SKM-1 treated with dmso at 0.1 percent for 144 hours (cell line): ENCODE measurements at regions not wholly inside any gene's neighbourhood (a gene's known extent, or its start where the extent isn't known, plus 50 kb on each side); places are given as distances from the start of the nearest gene placed in this dataset.

Experiments used
- DNase-seq: peaks from one replicate; lab custom pipeline; 2025; ENCODE audit not compliant: unreplicated experiment; lab: John Stamatoyannopoulos, UW

DNA sequence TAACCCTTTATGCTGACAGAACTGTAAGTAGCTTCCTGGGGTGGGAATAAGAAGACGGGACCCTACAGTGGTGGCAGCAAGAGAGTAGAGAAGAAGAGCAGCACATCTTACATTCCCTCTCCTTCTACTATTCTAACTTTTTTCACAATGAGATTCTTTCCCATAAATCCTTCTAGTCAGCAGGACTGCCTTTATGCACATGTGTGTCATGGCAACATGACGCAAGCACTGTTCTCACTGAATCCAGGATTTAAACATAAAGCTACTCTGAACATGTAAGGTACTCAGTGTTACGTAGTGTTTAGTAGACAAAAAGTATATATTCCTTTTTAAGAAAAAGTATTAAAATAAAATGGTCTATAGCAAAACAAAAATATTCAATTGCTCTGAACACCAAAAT is 309.7 kb upstream of the LYPLAL1 start:
- no peak for DNase-seq

DNA sequence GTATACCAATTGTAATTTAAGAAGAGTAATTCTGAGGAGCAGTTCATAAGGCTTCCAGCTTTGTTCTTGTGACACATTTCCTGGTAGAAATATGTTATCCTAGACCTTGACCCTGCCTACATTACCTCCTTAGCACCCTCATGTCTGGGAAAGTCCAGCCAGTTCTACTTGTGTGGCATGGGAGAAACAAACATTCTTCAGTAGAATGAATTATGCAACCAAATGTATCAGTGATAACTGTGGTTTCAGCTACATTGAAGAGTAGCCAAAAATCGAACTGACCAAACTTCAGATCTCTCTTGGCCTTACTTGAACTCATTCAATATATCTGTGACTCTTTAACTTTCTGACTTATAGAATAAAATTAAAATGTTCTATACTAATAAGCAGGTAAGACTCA is 308.1 kb upstream of the LYPLAL1 start:
- DNase-seq, result no peak

DNA sequence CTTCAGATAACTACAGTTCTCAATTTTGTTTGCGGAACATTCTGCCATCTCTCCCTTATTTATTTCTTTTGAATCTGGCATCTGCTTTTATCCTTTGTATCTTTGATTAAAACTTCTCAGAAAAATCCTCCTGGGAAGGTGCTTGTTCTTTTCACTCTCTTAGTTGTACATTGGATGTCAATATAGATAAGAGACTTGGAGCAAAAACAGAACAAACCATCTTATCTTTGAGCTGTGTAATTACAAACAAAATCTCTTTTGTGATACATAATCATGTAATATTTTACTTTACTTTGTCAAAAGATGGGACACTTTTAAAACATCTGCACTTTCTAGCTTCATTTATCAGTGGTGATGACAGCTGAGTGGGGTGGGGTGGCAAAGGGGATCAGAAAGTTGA is 307.2 kb upstream of the LYPLAL1 start:
- no peak for DNase-seq

DNA sequence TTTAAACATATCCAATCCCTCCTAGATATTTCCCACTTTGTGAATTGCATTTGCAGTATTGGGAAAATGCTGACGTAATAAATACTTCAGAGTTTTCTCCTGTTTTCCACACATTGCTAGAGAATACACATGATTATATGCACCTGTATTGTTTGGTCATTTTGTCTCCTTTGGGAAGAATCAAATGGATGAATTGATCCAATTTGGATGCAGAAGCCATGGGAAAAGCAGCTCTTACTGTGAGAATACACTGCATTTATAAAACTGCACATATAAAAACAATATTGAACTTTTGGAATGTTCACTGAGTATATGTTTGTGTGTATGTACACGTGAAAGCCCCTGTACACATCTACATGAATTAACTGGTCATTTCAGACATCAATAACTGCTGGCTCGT is 306.6 kb upstream of the LYPLAL1 start:
- no peak for DNase-seq

DNA sequence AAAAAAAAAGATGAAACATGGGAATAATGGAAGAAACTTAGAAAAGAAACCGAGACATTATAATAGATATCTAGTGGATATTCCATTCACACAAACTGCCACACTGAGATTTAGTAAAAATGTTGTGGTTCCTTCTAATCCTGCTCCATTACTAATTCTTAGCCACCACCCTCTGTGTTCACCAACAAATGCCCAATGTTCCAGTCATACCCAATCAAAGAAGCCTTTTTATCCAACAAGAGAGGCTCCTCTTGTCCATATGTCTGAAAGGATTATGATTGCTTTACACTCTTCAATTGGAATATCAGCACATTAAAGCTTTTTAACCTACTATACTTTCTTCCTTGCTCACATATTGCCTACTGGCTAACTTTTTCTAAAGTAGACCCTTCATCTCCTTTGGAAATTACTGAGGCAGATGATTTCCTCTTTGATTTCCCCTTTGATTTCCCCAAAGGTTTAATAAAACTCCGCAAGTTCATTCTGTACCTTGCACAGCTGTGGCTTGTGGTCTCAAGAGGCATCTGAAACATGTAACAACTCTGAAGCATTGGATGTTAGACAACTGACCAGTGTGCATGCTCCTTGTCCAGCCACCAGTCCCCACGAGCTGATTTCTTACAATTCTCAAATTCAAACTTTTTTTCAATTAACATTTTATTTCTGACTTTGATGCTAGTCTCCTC is 305.6 kb upstream of the LYPLAL1 start:
- DNase-seq, result no peak

DNA sequence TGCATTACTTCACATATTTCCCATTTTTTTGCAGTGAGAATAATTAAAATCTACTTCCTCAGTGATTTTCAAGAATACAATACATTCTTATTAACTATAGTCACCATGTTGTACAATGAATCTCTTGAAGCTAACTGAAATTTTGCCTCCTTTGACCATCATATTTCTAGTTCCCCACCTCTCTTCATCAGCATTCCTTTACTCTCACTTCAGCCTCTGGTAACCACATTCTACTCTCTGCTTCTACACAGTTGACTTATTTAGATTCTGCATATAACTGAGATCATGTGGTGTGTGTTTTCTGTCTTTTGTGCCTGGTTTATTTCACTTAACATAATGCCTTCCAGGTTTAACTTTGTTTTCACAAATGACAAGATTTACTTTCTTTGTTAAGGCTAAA is 304.4 kb upstream of the LYPLAL1 start:
- no peak for DNase-seq

DNA sequence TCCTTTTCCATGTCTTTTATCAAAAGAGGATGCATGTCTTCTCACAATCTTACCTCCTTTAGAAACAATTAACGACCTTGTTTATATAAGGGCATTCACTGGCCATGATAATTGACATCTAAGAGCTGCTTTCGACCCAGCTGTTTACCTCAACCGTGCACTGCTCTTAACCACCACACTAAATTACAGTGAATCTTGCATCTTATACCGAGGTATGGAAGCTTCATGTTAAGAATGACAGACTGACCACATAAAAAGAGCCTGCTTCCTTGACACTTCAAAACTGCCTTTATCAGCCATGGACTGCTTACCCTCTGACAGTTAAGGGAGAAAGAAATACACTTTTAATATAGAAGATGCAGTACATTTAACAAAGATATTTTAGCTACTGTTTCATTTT is 301.7 kb upstream of the LYPLAL1 start:
- no peak for DNase-seq

DNA sequence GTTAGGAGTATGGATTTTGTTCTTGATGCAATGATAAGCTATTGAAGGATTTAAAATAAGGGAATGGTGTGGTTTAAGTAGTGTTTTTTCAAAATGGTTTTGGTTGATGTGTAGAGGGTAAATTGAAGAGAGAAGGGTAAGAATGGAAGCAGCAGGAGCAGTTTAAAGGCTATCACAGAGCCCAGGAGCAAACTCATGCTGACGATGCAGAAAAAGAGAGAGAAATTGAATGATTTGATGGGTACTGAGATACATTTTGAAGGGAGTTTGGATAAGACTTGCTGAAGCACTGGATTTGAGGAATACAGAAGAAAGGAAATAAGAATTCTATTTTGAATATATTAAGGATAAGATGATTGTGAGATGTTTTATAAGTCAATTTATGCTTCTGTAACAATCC is 300.8 kb upstream of the LYPLAL1 start:
- DNase-seq, result no peak

DNA sequence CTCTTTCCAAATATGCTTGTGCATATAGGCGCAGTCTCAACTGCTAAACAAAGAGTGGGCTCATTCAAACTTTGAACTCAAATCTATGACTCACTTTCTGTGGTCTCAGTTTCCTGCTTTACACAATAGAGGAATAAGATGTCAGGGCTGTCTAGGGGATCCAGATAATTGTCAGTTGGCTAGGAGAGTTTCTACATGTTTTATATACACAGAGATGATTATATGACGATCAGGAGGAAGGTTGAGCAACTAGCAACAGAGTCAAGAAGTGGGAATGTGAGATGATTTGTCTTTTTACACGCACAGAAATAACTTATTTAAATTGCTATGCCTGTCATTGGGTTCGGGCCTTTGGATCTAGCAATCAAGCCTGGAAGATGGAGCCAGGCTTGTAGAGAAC is 299.4 kb upstream of the LYPLAL1 start:
- peak; percentile 94 for DNase-seq

DNA sequence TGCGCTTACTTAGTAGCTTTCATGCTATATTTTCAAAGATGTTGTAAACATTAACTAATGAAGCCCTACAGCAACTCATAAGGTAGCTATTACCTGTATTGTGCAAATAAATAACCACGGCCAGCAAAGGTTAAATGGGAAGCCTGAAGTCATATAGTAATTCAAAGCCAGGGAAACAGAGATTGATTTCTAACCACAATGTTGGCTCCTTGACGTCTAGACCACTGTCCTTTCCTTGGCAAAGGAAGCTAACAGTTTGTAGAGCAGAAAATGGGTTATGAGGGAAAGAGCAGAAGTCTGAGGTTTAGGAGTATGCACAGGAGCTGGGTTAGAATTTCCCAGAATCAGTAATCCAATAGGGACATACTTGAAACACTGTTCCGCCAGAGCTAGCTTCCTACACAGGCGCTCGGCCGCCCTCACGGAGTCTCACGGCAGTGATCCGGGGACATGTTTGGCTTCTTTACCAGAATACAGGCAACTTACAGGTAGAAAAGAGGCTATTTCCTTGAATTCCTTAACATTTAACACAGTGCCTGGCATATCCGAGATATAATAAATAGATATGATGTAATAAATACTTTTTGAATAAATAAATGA is 298.8 kb upstream of the LYPLAL1 start:
- DNase-seq, result no peak

DNA sequence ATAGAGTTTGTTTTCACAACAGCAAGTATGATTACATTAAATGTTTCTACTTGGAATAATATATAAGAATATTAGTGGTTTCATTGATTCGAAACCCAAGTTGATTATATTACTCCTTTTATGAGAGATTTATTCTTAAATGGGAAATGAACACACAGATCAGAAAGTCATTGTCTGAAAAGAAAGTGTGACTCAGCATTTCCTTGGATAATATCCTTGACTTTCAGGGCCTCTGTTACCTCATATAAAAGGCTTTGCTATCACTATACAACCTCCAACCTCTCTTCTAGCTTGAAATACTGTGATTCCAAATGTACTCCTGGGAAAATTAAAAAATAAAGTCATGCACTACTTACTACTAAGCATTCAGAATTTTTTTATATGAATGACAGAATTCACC is 295.3 kb upstream of the LYPLAL1 start:
- DNase-seq, result no peak

DNA sequence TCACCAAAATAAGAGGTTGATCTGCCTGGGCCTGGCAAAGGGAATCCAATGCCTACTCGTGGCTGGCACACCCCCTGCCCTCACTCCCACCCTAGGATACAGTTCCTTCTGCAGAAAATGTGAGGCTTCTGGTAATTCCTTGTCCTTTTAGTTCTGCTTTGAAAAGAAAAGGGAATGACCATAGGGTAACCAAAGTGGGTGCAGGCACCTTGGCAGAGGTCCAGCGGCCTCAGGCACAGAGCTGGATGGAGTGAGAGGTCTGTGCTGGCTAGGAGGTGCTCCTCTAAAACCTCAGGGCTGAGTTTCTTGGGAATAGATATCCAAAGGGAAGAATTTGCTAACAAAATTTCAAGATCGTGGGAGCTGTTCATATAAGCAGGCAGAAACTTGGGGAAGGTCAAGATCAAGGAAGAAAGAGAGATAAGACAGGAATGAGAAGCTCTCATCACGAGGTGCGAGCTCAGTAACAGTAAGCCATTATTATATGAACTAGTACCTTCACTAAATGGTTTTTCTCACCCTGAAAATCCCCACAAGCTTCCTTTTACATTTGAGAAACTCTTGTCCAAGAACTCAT is 293.1 kb upstream of the LYPLAL1 start:
- no peak for DNase-seq

DNA sequence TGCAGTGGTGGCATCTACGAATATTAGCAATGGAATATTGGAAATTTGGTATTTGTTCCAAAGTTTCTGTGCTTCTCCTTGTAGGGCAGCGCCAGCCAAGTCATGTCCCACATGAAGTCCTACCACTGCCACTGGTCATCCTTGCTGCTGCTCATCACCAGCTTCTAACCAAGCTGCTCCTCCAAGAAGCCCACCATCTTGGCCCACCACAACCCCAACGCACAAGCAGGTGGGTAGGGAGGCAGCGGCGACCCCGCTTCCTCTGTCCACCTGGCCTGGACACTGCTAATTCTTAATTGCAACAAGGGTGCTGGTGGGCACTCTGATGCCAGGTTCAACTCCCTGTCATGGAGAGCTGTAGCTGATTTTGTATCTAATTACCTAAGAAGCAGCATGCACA is 291.2 kb upstream of the LYPLAL1 start:
- no peak for DNase-seq

DNA sequence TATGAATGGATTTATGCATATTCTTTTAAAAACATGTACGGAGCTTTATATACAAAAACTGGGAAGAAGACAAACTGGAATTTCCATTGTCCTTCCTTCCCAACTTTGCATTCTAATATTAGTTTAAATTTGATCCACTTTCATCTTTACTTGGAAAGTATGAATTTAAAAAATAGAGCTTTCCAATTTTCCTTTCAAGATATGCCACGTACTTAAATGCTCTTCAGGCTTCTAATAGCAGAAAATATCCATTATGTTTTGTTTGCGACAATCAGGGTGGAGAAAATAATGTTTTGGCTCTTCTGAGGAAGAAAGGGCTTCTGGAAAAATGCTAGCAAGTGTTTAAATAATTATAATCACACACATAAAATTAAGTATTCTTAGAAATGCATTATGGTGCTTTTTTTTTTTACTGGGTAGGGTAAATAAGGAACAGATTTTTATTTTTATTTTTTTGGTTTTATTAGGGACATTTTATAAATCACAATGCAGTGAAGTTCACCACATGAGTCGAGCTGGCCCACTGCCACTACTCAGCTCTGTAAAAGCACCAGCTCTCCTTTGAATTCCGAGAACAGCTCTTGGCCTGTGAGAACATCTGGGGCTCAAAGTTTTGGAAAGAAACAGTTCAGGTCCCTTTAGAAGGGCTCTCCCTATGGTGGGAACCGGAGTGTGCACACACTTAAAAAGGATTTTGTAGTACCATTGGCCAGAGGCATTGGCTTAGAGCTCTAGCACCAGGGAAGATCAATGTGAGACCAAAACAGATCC is 287.4 kb upstream of the LYPLAL1 start:
- DNase-seq, result no peak

DNA sequence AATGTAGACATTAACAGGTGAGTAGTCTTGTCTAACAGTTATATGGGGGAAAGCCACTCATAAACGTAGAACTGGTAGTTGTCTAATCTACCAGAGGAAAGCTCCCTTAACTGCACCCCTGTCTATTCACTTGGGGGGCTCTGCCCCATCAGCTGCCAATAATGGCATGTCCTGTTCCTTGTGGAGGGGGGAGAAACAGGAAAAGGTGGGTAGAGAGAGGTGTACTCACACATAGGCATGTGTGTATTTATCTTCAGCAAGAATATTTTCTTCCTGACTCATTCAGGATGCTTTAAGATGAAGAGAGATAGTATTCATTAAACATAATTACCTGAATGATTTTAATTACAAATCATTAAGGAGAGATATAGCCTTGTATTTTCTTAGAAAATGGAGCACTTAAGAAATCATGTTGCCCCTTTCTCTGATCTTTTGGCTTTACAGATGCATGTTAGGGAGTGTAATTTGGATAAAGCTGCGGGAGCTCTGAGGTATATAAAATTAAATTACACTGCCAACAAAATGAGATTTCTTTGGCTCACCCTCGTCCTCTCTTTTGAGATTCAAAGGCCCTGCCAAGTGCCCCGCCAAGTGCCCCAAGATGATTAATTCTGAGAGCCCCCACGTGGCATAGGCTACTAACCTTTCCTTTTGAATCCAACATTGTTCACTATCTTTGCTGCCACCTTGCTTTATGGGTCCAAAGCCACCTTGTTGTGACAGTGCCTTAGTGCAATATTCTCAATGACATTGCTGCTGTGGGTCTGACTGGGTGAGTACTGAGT is 286.3 kb upstream of the LYPLAL1 start:
- no peak for DNase-seq

DNA sequence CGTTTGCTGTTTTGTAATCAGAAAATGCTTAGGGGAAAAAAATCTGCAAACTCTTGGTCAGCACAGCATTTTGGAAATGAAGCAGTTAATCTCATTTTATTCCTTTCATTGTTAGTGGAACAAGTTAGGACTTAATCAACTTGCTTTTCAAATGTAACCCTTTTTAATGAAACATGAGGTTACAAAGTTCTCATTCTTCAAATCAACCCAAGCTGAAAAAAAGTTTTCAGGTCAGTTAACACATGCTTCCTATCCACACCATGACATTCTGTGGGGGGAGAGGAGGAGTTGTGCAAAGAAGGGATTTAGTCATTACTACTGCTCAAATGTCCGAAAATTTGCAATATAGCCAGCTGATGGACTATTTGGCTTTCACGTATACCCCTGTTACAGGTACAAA is 283.2 kb upstream of the LYPLAL1 start:
- no peak for DNase-seq

DNA sequence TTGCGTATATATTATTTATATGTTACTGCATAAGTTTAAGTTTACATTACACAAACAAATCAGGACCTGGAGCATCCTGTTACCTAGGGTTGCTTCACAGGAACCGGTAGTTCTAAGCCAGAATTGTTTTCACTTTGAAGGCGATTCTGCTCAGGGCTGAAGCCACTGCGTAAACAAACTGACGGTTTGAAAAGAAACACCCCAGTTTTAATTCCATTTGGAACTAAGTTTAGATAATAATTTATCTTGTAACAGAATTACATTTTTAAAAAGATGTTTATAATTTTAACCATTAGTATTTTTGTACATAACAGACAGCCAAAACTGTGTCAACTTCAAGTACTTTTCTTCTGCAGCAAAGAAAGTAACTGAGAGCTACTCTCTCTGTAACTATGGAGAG is 282.1 kb upstream of the LYPLAL1 start:
- DNase-seq, result no peak

DNA sequence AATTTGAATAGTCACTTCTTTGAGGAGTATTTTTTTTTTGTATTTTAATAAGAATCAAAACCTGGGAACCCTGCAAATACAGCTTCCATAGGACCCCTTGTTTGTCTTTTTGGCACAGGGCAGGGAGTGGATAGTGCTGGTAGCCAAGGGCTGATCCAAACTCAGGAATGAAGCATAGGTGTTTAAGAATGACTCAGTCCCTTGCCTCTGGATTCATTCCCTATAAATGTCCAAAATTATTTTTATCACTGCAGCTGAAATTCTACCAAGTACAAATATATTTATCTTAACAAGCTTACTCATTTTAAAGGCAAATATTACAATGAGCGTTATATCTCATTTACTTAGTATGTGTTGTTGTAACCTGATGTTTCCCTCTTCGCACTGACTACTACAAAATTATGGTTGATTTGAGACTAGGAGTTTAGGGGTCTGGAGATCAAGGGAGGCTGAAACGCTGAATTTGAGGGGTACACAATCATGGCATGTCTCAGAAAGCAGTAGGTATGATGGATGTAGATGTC is 278.6 kb upstream of the LYPLAL1 start:
- DNase-seq, result no peak

DNA sequence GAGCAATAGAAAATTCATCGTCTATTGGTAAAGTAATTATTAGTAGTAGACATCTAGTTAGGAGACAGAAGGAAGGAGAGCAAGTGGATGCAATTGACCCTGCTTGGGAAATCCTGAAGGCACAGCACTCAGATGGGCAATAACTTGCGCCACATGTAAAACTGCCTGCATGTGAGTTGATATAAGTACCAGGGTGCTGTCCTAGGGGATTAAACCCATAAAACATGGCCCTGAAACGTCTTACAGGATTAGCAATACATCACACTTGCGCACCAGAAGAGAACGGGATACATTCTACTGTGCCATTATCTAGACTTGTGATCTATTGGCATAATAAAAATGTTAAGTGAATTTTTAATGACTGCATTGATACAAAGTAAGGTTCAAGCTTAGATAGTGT is 277.5 kb upstream of the LYPLAL1 start:
- DNase-seq, result no peak

DNA sequence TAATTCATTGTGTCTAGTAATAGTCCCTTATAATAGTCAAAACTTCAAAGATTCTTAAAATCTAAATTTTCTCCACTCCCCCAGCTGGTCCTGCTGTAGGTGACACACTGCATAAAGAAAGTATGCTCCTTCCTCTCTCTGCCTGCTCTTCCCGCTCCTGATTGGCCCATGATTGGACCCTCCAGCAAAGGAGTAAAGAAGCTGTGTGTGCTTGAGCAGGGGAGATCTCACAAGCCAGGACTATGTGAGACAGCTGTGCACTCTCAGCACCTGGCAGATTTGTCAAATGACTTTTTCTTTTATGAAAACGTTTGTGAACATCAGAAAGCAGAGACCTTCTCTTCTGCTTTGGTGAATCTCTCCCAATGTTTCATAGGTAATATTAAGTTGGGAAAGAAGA is 274.8 kb upstream of the LYPLAL1 start:
- no peak for DNase-seq

DNA sequence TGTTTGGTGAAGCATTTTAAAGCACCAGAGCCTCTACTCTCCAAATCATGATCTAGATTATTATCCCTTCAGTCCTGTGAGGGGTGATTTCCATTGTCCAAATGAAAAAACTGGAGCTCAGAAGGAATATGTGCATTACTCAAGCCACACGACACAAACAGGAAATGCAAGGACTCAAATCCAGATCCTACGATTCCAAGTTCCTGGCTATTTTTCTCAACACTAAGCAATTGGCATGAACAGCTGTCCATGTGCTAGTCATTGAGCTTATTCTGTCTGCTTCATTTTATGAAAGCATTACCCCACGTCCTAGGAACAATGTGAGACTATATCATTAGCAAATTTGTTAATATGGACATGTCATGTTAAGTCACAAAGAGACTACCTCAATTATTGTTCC is 273.1 kb upstream of the LYPLAL1 start:
- DNase-seq, result no peak
